Stimulated activated CD4-positive, alpha-beta T cell treated with anti-CD3 and anti-CD28 coated beads, Interleukin-15, amount 100 ng/mL, for 24 hours (primary cell): ENCODE measurements at regions not wholly inside any gene's neighbourhood (a gene's known extent, or its start where the extent isn't known, plus 50 kb on each side); places are given as distances from the start of the nearest gene placed in this dataset.

Source experiments
- DNase-seq: peaks from one replicate; pipeline ENCODE4 v3.0.0-alpha.2; 2020

GRCh38 chr12:76216585-76217472 lies 131.4 kb downstream of the BBS10 start:
- no peak for DNase-seq

- no peak for DNase-seq
Observed at GRCh38 chr12:76208129-76208528, 123.6 kb upstream of the NAP1L1 start.

GRCh38 chr12:76206677-76207072 lies 122.2 kb upstream of the NAP1L1 start:
- DNase-seq, result no peak

DNA sequence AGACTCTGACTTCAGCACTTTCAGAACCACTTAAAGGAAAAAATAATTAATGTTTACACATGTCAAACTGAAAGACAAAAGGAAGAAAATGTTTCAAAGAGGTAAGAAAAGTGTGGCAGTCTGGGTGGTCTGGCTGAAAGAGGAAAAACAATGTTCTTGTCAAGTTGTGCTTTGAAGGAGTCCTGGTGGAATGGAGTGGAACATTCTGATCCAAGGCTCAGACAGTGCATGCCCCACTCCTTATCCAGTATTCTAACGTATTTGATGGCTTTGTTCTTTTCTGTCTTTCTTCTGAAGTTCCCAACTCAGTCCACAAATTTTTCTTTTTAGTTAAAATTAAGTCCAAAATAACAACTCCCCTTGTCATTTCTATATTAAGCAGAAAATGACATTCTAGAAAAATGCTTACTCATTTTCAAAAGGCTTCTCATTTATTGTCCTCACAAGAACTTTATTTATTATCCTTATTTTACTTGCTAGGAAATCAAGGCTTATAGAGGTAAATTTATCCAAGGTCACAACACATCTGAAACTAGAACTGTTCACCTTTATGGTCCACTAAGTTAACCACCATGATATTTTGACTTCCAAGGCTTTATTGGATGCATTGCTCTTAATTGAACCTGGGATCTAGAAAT lies 121.7 kb upstream of the NAP1L1 start:
- no peak for DNase-seq

- no peak for DNase-seq
Observed at GRCh38 chr12:76202621-76203020, 118.1 kb upstream of the NAP1L1 start.

GRCh38 chr12:76201758-76202157 lies 117.3 kb upstream of the NAP1L1 start:
- DNase-seq, result no peak

DNA sequence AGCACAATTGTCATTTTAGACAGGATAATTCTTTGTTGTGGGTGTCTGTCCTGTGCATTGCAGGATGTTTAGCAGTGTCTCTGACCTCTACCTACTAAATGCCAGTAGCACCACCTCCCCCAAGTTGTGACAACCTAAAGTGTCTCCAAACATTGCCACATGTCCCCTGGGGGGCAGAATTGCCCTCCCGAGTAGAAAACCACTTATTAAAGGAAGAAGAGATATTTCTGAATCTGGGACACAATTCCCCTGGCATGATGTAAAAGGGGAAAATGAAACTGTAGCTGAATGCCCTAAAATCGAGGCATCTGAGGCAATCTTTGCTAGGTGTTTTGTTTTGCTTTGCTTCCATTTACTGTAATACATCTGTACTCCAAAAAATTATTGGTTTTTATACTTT lies 116.8 kb upstream of the NAP1L1 start:
- DNase-seq, result no peak

- DNase-seq, result no peak
Observed at GRCh38 chr12:76199808-76200207, 115.3 kb upstream of the NAP1L1 start.

DNA sequence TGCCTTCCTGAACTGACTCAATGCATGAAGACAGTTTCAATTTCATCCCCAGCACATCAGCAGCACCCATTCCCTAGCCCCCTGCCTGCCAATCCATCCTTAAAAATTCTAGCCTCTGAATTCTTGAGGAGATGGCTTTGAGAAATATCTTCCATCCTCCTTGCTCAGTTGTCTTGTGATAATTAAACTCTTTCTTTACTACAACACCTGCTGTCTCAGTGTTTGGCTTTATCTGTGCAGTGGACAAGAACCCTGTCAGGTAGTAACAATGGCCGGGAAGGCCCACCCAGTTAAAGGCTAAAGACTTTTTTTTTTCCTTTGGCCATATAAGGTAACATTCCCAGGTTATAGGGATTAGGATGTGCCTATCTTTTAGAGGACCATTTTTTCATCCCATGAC lies 114.4 kb upstream of the NAP1L1 start:
- DNase-seq, result no peak

- DNase-seq, result no peak
Observed at GRCh38 chr12:76197283-76197682, 112.8 kb upstream of the NAP1L1 start.

GRCh38 chr12:76195920-76196319 lies 111.4 kb upstream of the NAP1L1 start:
- no peak for DNase-seq

- no peak for DNase-seq
Observed at GRCh38 chr12:76194724-76195123, 110.2 kb upstream of the NAP1L1 start.

GRCh38 chr12:76193961-76194360 lies 109.5 kb upstream of the NAP1L1 start:
- DNase-seq, result no peak

DNA sequence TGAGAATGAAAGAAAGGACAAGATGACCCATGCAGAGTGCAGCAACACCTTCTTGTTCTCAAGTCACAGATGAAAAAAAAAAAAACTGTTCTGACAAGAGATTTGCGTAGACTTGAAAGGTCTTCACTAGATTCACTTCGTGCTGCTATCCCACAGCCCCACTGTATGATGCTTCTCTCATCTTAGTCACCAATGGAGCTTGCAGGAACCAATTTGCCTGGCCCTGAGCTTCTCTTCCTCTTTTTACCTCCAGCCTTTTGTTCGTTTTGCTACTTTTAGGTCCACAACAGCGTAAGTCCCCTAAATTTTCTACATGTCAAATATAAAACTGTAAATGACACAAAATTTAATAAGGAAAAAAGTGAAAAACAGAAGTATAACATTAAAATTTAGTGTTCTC lies 107.9 kb upstream of the NAP1L1 start:
- no peak for DNase-seq

GRCh38 chr12:76190299-76190698 lies 105.8 kb upstream of the NAP1L1 start:
- DNase-seq, result no peak

DNA sequence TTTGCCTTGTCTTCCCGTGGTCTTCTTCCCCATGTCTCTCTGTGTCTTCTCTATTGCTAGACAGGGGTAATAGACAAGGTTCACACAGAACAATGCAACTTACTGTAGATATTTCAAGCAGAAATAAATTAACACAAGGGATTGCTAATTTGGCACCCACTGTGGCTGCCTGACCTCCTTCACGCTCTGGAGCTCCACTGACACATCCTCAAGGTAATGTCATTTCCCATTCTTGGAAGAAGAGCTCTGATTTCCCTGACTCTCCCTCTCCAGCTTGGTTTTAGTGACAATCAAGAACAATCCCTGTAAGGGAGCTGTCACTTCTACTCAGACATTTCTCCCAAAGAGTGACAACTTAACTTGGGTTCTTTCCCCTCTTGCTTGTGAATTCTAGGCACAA lies 105.4 kb upstream of the NAP1L1 start:
- no peak for DNase-seq

- no peak for DNase-seq
Observed at GRCh38 chr12:76187177-76187576, 102.7 kb upstream of the NAP1L1 start.

DNA sequence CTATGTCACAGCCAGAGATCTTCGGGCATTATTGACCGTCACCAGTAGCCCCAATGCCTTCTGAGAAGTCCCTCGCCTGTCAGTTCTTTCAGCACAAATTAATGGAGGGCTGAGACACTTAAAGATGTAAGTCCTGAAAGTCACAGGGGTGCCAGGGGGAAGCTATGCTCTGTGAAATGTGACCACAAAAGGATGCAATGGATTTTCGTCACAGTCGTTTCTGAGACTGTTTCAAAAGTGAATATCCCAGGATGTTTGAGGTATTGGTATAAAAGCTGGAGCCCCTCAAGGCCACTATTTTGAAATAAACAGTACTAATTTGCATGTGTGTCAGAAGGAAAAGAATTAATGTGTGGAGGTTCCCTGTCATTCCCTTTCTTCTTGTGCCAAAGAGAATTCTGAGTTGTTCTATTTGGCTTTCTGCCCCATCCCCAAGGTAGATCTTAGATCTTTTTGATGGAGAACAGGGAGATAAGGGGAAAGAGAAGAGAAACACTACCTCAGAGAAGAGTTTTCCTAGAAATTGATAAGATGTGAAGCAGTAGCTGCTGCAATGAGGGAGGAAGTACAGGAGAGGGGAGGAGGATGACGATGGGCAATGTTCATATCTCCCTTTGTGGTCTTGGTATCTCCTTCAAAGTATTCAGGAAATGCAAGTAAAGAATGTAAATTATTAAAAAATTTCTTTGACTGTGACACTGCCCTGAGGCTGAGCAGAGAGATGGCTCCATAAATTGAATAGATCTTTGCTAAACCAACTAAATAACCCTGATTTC lies 101.8 kb upstream of the NAP1L1 start:
- DNase-seq, result no peak

GRCh38 chr12:76183459-76184186 lies 99.1 kb upstream of the NAP1L1 start:
- peak; percentile 75 for DNase-seq

DNA sequence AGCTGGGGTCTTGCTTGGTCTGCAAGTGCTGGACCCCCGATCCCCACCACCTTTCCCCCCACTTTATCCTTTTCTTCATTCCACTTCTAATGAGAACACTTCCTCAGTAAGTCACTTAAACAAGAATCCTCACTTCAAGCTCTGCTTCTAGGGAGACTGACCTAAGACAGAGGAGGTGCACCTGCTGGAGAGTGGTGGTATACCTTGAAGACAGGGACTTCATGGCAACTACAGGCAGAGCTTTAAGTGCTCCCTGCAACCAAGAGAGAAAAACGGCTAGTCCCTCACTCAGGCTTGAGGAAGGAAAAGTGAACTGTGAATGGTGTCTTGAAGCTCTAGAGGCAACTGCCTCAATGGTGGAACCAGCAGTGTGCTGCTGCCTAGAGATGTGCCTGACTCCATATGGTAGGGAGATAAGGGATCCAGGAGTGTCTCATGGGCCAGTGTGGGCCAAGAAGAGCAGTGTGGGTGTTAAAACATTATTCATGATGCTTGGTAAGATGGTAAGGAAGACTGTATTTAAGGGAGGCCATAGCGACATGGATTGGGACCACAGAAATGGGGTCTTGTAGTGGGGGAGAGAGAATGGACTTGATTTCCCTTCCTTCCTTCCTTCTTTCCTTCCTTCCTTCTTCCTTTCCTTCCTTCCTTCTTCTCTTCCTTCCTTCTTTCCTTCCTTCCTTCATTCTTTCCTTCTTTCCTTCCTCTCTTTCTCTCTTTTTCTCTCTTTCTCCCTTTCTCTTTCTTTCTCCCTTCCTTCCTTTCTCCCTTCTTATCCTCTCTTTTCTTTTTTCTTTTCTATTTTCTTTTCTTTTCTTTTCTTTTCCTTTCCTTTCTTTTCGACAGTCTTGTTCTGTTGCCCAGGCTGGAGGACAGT lies 96.2 kb upstream of the NAP1L1 start:
- no peak for DNase-seq

- DNase-seq, result no peak
Observed at GRCh38 chr12:76178452-76178851, 94.0 kb upstream of the NAP1L1 start.

GRCh38 chr12:76177821-76178220 lies 93.3 kb upstream of the NAP1L1 start:
- no peak for DNase-seq
